ENCODE measurements at regions not wholly inside any gene's neighbourhood (a gene's known extent, or its start where the extent isn't known, plus 50 kb on each side); places are given as distances from the start of the nearest gene placed in this dataset.

DNA sequence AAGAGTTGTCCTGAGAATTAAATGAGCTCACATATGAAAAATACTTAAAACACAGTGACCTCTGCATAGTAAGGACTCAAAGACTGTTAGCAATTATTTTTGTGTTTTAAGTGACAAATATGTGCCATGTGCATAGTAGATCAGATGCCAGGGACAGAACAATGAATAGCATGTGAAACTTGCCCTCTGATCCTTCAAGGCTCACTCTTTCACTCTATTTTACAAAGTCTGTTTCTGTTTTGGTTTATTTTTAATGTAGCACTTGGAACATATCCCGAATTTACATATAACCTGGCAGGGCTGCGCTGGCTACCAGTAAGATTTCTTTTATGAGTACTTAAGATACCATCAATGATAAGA lies 135.5 kb upstream of the TNFAIP3 start:
- no peak for TF ChIP-seq CTCF (IDR thresholded peaks at IDR 0.05; ENCODE audit: insufficient read depth, low read depth, low read length, missing control alignments)
- no peak overlapping the region for H3K4me3 ChIP-seq (ENCODE audit: low read depth, low read length)
- DNase-seq (ENCODE audit: low read depth) = no peak

- H3K4me3 ChIP-seq (ENCODE audit: low read depth, low read length) = no peak overlapping the region
- no peak for TF ChIP-seq CTCF (IDR thresholded peaks at IDR 0.05; ENCODE audit: insufficient read depth, low read depth, low read length, missing control alignments)
- DNase-seq (ENCODE audit: low read depth) = no peak
Observed at GRCh38 chr6:137731960-137732616, 135.0 kb upstream of the TNFAIP3 start.

- no peak for TF ChIP-seq CTCF (IDR thresholded peaks at IDR 0.05; ENCODE audit: insufficient read depth, low read depth, low read length, missing control alignments)
- DNase-seq (ENCODE audit: low read depth) = no peak
- no peak overlapping the region for H3K4me3 ChIP-seq (ENCODE audit: low read depth, low read length)
Observed at GRCh38 chr6:137733372-137733771, 133.7 kb upstream of the TNFAIP3 start.

- no peak overlapping the region for H3K4me3 ChIP-seq (ENCODE audit: low read depth, low read length)
- TF ChIP-seq CTCF (IDR thresholded peaks at IDR 0.05; ENCODE audit: insufficient read depth, low read depth, low read length, missing control alignments) = no peak
- no peak for DNase-seq (ENCODE audit: low read depth)
Observed at GRCh38 chr6:137734005-137734874, 132.8 kb upstream of the TNFAIP3 start.

- no peak overlapping the region for H3K4me3 ChIP-seq (ENCODE audit: low read depth, low read length)
- DNase-seq (ENCODE audit: low read depth) = no peak
- no peak for TF ChIP-seq CTCF (IDR thresholded peaks at IDR 0.05; ENCODE audit: insufficient read depth, low read depth, low read length, missing control alignments)
Observed at GRCh38 chr6:137734875-137735182, 132.2 kb upstream of the TNFAIP3 start.

- H3K4me3 ChIP-seq (ENCODE audit: low read depth, low read length) = no peak overlapping the region
- DNase-seq (ENCODE audit: low read depth) = peak; percentile 68
- TF ChIP-seq CTCF (IDR thresholded peaks at IDR 0.05; ENCODE audit: insufficient read depth, low read depth, low read length, missing control alignments) = no peak
Observed at GRCh38 chr6:137736048-137736818, 130.8 kb upstream of the TNFAIP3 start.
